ENCODE measurements at regions not wholly inside any gene's neighbourhood (a gene's known extent, or its start where the extent isn't known, plus 50 kb on each side); places are given as distances from the start of the nearest gene placed in this dataset.

DNA sequence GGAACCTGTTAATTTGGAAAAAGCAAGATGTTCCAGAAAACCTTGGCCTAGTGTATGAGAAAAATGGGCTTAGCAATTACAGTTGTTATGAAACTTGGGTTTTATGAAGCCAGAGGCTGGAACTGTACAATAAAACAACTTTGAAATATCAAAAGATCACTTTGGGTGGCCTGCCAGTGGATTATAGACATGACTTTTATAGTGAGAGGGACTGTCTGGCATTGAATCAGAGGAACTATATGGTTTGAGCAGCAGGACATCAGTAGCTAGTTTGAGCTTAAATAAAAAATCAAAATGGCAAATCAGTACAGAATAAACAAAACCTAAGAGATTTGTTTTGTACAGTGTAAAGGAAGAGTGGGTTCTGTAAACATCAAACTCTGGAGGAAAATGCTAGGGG is 115.0 kb upstream of the PTPRG start:
- TF ChIP-seq, protein P1, sequence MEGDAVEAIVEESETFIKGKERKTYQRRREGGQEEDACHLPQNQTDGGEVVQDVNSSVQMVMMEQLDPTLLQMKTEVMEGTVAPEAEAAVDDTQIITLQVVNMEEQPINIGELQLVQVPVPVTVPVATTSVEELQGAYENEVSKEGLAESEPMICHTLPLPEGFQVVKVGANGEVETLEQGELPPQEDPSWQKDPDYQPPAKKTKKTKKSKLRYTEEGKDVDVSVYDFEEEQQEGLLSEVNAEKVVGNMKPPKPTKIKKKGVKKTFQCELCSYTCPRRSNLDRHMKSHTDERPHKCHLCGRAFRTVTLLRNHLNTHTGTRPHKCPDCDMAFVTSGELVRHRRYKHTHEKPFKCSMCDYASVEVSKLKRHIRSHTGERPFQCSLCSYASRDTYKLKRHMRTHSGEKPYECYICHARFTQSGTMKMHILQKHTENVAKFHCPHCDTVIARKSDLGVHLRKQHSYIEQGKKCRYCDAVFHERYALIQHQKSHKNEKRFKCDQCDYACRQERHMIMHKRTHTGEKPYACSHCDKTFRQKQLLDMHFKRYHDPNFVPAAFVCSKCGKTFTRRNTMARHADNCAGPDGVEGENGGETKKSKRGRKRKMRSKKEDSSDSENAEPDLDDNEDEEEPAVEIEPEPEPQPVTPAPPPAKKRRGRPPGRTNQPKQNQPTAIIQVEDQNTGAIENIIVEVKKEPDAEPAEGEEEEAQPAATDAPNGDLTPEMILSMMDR (conservative IDR thresholded peaks at IDR 0.05; ENCODE audit: low read length), result no peak
- TF ChIP-seq EZH2phosphoT487 (IDR thresholded peaks at IDR 0.05; ENCODE audit: borderline replicate concordance), result no peak
